Amygdala (tissue), 56 donors: ENCODE measurements at regions not wholly inside any gene's neighbourhood (a gene's known extent, or its start where the extent isn't known, plus 50 kb on each side); places are given as distances from the start of the nearest gene placed in this dataset.

Experiments used
- DNase-seq, 56 donors: peaks; one replicate each; lab custom pipeline; 2025; lab: John Stamatoyannopoulos, UW

- DNase-seq, result no peak
Observed at GRCh38 chr1:57963581-57963980, 539.7 kb upstream of the DAB1 start.

- DNase-seq, result peak in 37 of 56 donors; percentile 1 to 61 (median 16)
Observed at GRCh38 chr1:57959531-57960241, 535.8 kb upstream of the DAB1 start.

- no peak for DNase-seq
Observed at GRCh38 chr1:57957576-57957975, 533.7 kb upstream of the DAB1 start.

- DNase-seq, result no peak
Observed at GRCh38 chr1:57951390-57951789, 527.5 kb upstream of the DAB1 start.

- DNase-seq, result no peak
Observed at GRCh38 chr1:57949168-57949567, 525.3 kb upstream of the DAB1 start.

GRCh38 chr1:57947471-57947870 lies 523.6 kb upstream of the DAB1 start:
- DNase-seq, result no peak

- no peak for DNase-seq
Observed at GRCh38 chr1:57945045-57945444, 521.2 kb upstream of the DAB1 start.

- no peak for DNase-seq
Observed at GRCh38 chr1:57943365-57943764, 519.5 kb upstream of the DAB1 start.

GRCh38 chr1:57934745-57935144 lies 510.9 kb upstream of the DAB1 start:
- no peak for DNase-seq

GRCh38 chr1:57927003-57927402 lies 503.1 kb upstream of the DAB1 start:
- no peak for DNase-seq

GRCh38 chr1:57926025-57926552 lies 502.2 kb upstream of the DAB1 start:
- no peak for DNase-seq

- DNase-seq, result no peak
Observed at GRCh38 chr1:57925226-57925625, 501.4 kb upstream of the DAB1 start.

- no peak for DNase-seq
Observed at GRCh38 chr1:57922130-57922529, 498.3 kb upstream of the DAB1 start.

- no peak for DNase-seq
Observed at GRCh38 chr1:57916041-57916440, 492.2 kb upstream of the DAB1 start.

- no peak for DNase-seq
Observed at GRCh38 chr1:57911427-57911826, 487.6 kb upstream of the DAB1 start.

GRCh38 chr1:57910782-57911181 lies 486.9 kb upstream of the DAB1 start:
- DNase-seq, result no peak

GRCh38 chr1:57910305-57910704 lies 486.4 kb upstream of the DAB1 start:
- no peak for DNase-seq

GRCh38 chr1:57908147-57908890 lies 484.5 kb upstream of the DAB1 start:
- DNase-seq, result no peak

GRCh38 chr1:57901208-57901919 lies 477.5 kb upstream of the DAB1 start:
- no peak for DNase-seq

- DNase-seq, result no peak
Observed at GRCh38 chr1:57898531-57898930, 474.7 kb upstream of the DAB1 start.

- no peak for DNase-seq
Observed at GRCh38 chr1:57897581-57897980, 473.7 kb upstream of the DAB1 start.
